Hematopoietic multipotent progenitor cell treated with erythropoietin and hydrocortisone succinate and interleukin-3 and kit ligand, for 4 days (in vitro differentiated cells): ENCODE measurements at regions not wholly inside any gene's neighbourhood (a gene's known extent, or its start where the extent isn't known, plus 50 kb on each side); places are given as distances from the start of the nearest gene placed in this dataset.
"Not testable (repeated sequence)": the region's sequence is repeated elsewhere in the genome, so short reads cannot be mapped to it uniquely, and the experiment has no call there.

Experiments used
- DNase-seq: peaks from one replicate; pipeline ENCODE4 v3.0.0-alpha.2; 2015

- no peak for DNase-seq
These were observed 257.0 kb upstream of the MINDY3 start for GRCh38 chr10:16117305-16117695.

GRCh38 chr10:16119445-16119844 lies 259.1 kb upstream of the MINDY3 start:
- no peak for DNase-seq

- no peak for DNase-seq
These were observed 260.3 kb upstream of the MINDY3 start for GRCh38 chr10:16120563-16120962.

- DNase-seq: no peak
These were observed 281.2 kb upstream of the MINDY3 start for GRCh38 chr10:16141499-16141898.

- no peak for DNase-seq
These were observed 286.7 kb upstream of the MINDY3 start for GRCh38 chr10:16146993-16147392.

GRCh38 chr10:16155834-16156233 lies 281.0 kb upstream of the PTER start:
- DNase-seq: no peak

- DNase-seq: no peak
These were observed 280.1 kb upstream of the PTER start for GRCh38 chr10:16156681-16157080.

- not testable (repeated sequence) for DNase-seq
These were observed 271.7 kb upstream of the PTER start for GRCh38 chr10:16165067-16165466.

- DNase-seq: no peak
These were observed 254.7 kb upstream of the PTER start for GRCh38 chr10:16182144-16182543.

- DNase-seq: no peak
These were observed 254.1 kb upstream of the PTER start for GRCh38 chr10:16182688-16183087.

- no peak for DNase-seq
These were observed 252.7 kb upstream of the PTER start for GRCh38 chr10:16184096-16184597.

- no peak for DNase-seq
These were observed 251.9 kb upstream of the PTER start for GRCh38 chr10:16184906-16185305.

GRCh38 chr10:16186564-16186963 lies 250.2 kb upstream of the PTER start:
- no peak for DNase-seq

GRCh38 chr10:16187161-16187560 lies 249.6 kb upstream of the PTER start:
- no peak for DNase-seq

- no peak for DNase-seq
These were observed 244.5 kb upstream of the PTER start for GRCh38 chr10:16192337-16192736.

GRCh38 chr10:16193241-16193640 lies 243.6 kb upstream of the PTER start:
- no peak for DNase-seq

- peak; percentile 4 for DNase-seq
These were observed 241.5 kb upstream of the PTER start for GRCh38 chr10:16195178-16195769.

GRCh38 chr10:16195894-16196293 lies 240.9 kb upstream of the PTER start:
- DNase-seq: no peak

- no peak for DNase-seq
These were observed 237.6 kb upstream of the PTER start for GRCh38 chr10:16199216-16199615.

GRCh38 chr10:16223618-16224017 lies 213.2 kb upstream of the PTER start:
- not testable (repeated sequence) for DNase-seq

GRCh38 chr10:16227674-16228073 lies 209.1 kb upstream of the PTER start:
- DNase-seq: no peak

GRCh38 chr10:16231176-16231575 lies 205.6 kb upstream of the PTER start:
- no peak for DNase-seq

- DNase-seq: no peak
These were observed 204.9 kb upstream of the PTER start for GRCh38 chr10:16231734-16232435.

GRCh38 chr10:16232441-16232840 lies 204.4 kb upstream of the PTER start:
- DNase-seq: no peak

GRCh38 chr10:16234916-16235315 lies 201.9 kb upstream of the PTER start:
- DNase-seq: no peak
